ENCODE measurements at regions not wholly inside any gene's neighbourhood (a gene's known extent, or its start where the extent isn't known, plus 50 kb on each side); places are given as distances from the start of the nearest gene placed in this dataset.

DNA sequence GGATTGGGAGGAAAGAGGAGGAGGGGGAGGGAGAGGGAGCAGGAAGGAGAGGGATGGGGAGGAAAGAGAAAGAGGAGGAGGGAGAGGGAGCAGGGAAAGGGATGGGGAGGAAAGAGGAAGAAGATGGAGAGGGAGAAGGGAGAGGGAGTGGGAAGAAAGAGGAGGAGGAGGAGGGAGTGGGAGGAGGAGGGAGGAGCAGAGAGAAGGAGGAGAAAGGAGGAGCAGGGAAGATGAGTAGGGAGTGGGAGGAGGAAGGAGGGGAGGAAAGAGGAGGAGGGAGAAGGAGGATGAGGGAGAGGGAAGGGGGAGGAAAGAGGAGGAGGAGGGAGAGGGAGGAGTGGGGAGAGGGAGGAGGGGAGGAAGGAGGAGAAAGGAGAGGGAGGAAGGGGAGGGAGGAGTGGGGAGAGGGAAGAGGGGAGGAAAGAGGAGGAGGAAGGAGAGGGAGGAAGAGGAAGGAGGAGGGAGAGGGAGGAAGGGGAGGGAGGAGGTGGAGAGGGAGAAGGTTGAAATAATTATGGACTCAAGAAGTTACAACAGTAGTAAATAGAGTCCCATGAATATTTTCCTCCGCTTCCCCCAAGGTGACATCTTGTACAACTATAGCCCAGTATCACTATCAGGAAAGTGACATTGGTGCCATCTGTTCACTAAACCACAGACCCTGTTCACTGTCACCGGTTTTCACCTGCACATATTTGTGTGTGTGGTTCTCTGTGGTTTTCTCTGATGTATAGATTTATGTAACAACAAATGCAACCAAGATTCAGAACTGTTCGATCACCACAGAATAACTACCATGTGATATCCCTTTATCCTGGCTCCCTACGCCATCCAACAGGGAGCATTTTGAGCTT, 325.3 kb upstream of the EEF2KMT start:
- Histone ChIP-seq H3K4me3 (ENCODE audit: low read depth, low read length, poor library complexity, severe bottlenecking) (no peak overlapping the region), H3K36me3 (ENCODE audit: insufficient read depth, low read length) (no peaks in the 10 kb centered on the region), H4K20me1 (ENCODE audit: insufficient read depth, low read length) (no peaks in the 10 kb centered on the region), H3K9me2 (ENCODE audit: insufficient read depth, low read length) (no peaks in the 10 kb centered on the region), H3K27ac (ENCODE audit: low read depth, low read length, poor library complexity, severe bottlenecking) (no peak overlapping the region), H3K4me1 (ENCODE audit: insufficient read depth, low read length, poor library complexity, severe bottlenecking) (no peaks in the 10 kb centered on the region), H3K9me3 (ENCODE audit: low read length) (no peaks in the 10 kb centered on the region), H3K4me2 (ENCODE audit: low read length) (no peak overlapping the region), H2AFZ (ENCODE audit: low read length) (no peak overlapping the region), H3K79me2 (ENCODE audit: insufficient read depth, low read depth, low read length) (no peaks in the 10 kb centered on the region)
- no peak for DNase-seq (ENCODE audit: low spot score)
- intact Hi-C loops (cut with micrococcal nuclease; ENCODE audit: unreplicated experiment) = no loop called here
- CTCF ChIA-PET (ENCODE audit: unreplicated experiment) = no interaction called here
- no TSS peak for BruUV-seq (replicated peaks)
- POLR2A ChIA-PET = no interaction called here
- TF ChIP-seq EZH2phosphoT487 (IDR thresholded peaks at IDR 0.05; ENCODE audit: borderline replicate concordance, low read depth, low read length) = no peak
- no peak for TF ChIP-seq CTCF (conservative IDR thresholded peaks at IDR 0.05; ENCODE audit: low read length)

DNA sequence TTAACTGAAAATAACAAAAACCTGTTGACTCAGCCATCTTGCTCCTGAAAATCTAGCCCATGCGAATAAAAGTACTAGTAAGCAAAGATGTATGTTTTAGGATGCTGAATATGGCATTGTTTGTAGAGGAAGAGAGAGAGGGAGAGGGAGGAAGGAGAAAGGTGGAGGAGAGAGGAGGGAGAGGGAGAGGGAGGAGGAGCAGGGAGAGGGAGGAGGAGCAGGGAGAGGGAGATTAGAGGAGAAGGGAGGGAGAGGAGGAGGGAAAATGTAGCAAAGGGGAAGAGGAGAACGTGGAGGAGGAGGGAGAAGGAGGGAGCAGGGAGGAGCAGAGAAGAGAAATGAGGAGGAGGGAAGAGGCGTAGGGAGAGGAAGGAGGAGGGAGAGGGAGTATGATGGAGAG, 324.5 kb upstream of the EEF2KMT start:
- no peaks in the 10 kb centered on the region for H3K79me2 ChIP-seq (ENCODE audit: insufficient read depth, low read depth, low read length)
- H2AFZ ChIP-seq (ENCODE audit: low read length) = no peak overlapping the region
- H3K4me3 ChIP-seq (ENCODE audit: low read depth, low read length, poor library complexity, severe bottlenecking) = no peak overlapping the region
- H3K9me3 ChIP-seq (ENCODE audit: low read length) = no peaks in the 10 kb centered on the region
- POLR2A ChIA-PET = no interaction called here
- CTCF ChIA-PET (ENCODE audit: unreplicated experiment) = no interaction called here
- no peak overlapping the region for H3K4me2 ChIP-seq (ENCODE audit: low read length)
- H4K20me1 ChIP-seq (ENCODE audit: insufficient read depth, low read length) = no peaks in the 10 kb centered on the region
- TF ChIP-seq EZH2phosphoT487 (IDR thresholded peaks at IDR 0.05; ENCODE audit: borderline replicate concordance, low read depth, low read length) (no peak), CTCF (conservative IDR thresholded peaks at IDR 0.05; ENCODE audit: low read length) (no peak)
- no peak overlapping the region for H3K27ac ChIP-seq (ENCODE audit: low read depth, low read length, poor library complexity, severe bottlenecking)
- no TSS peak for BruUV-seq (replicated peaks)
- H3K36me3 ChIP-seq (ENCODE audit: insufficient read depth, low read length) = no peaks in the 10 kb centered on the region
- H3K4me1 ChIP-seq (ENCODE audit: insufficient read depth, low read length, poor library complexity, severe bottlenecking) = no peaks in the 10 kb centered on the region
- H3K9me2 ChIP-seq (ENCODE audit: insufficient read depth, low read length) = no peaks in the 10 kb centered on the region
- intact Hi-C loops (cut with micrococcal nuclease; ENCODE audit: unreplicated experiment) = no loop called here
- no peak for DNase-seq (ENCODE audit: low spot score)

- intact Hi-C loops (cut with micrococcal nuclease; ENCODE audit: unreplicated experiment) = no loop called here
- Histone ChIP-seq H3K79me2 (ENCODE audit: insufficient read depth, low read depth, low read length) (no peaks in the 10 kb centered on the region), H3K4me2 (ENCODE audit: low read length) (no peak overlapping the region), H3K4me3 (ENCODE audit: low read depth, low read length, poor library complexity, severe bottlenecking) (no peak overlapping the region), H3K4me1 (ENCODE audit: insufficient read depth, low read length, poor library complexity, severe bottlenecking) (no peaks in the 10 kb centered on the region), H4K20me1 (ENCODE audit: insufficient read depth, low read length) (no peaks in the 10 kb centered on the region), H3K9me3 (ENCODE audit: low read length) (no peaks in the 10 kb centered on the region), H3K36me3 (ENCODE audit: insufficient read depth, low read length) (no peaks in the 10 kb centered on the region), H3K27ac (ENCODE audit: low read depth, low read length, poor library complexity, severe bottlenecking) (no peak overlapping the region), H2AFZ (ENCODE audit: low read length) (no peak overlapping the region), H3K9me2 (ENCODE audit: insufficient read depth, low read length) (no peaks in the 10 kb centered on the region)
- POLR2A ChIA-PET = no interaction called here
- CTCF ChIA-PET (ENCODE audit: unreplicated experiment) = no interaction called here
- TF ChIP-seq CTCF (conservative IDR thresholded peaks at IDR 0.05; ENCODE audit: low read length) (no peak), EZH2phosphoT487 (IDR thresholded peaks at IDR 0.05; ENCODE audit: borderline replicate concordance, low read depth, low read length) (no peak)
- no peak for DNase-seq (ENCODE audit: low spot score)
- no TSS peak for BruUV-seq (replicated peaks)
Measured at GRCh38 chr16:5416013-5416412, 318.4 kb upstream of the EEF2KMT start.
